22Rv1 (cell line): ENCODE measurements at regions not wholly inside any gene's neighbourhood (a gene's known extent, or its start where the extent isn't known, plus 50 kb on each side); places are given as distances from the start of the nearest gene placed in this dataset.

Experiments used
- CTCF ChIP-seq: fragments of 450-650 bp; IDR thresholded peaks from 2 replicates; pipeline ENCODE4 v1.5.1; 2017; ENCODE audit warnings: mild to moderate bottlenecking
- ZFX ChIP-seq: fragments of 450-650 bp; IDR thresholded peaks from 2 replicates; pipeline ENCODE4 v1.6.1; 2017; ENCODE audit warnings: antibody characterized with exemption, borderline replicate concordance

DNA sequence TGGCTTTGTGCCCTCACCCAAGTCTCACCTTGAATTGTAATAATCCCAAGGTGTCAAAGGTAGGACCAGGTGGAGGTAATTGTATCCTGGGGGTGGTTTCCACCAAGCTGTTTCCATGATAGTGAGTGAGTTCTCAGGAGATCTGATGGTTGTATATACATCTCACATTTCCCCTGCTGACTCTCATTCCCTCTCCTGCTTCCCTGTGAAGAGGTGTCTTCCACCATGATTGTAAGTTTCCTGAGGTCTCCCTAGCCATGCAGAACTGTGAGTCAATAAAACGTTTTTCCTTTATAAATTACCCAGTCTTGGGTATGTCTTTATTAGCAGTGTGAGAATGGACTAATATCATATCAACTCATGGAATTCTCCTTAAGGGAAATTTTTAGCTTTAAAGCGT, 302.6 kb downstream of the LIG4 start:
- no peak for TF ChIP-seq CTCF
- TF ChIP-seq ZFX, result no peak
